Neuronal stem cell (in vitro differentiated cells): ENCODE measurements at regions not wholly inside any gene's neighbourhood (a gene's known extent, or its start where the extent isn't known, plus 50 kb on each side); places are given as distances from the start of the nearest gene placed in this dataset.
"Not testable (repeated sequence)": the region's sequence is repeated elsewhere in the genome, so short reads cannot be mapped to it uniquely, and the experiment has no call there.

ENCODE experiments used
- DNase-seq: peaks from one replicate; pipeline ENCODE4 v3.0.0-alpha.2; 2013; ENCODE audit warnings: low spot score
- H2AFZ ChIP-seq: one replicate; pipeline ENCODE4 v1.6.1; 2013; ENCODE audit warnings: mild to moderate bottlenecking, low read length, inconsistent platforms
- H2AK5ac ChIP-seq: 2 replicates; pipeline ENCODE4 v1.6.1; 2013; ENCODE audit warnings: low read depth, mild to moderate bottlenecking, inconsistent platforms, low read length, moderate library complexity, mixed read lengths
- H2BK120ac ChIP-seq: 2 replicates; pipeline ENCODE4 v1.6.1; 2013; ENCODE audit warnings: low read depth, mild to moderate bottlenecking, inconsistent platforms, low read length, moderate library complexity, mixed read lengths
- H2BK12ac ChIP-seq: one replicate; pipeline ENCODE4 v1.6.1; 2013; ENCODE audit warnings: low read length, inconsistent platforms
- H2BK15ac ChIP-seq: 2 replicates; pipeline ENCODE4 v1.6.1; 2013; ENCODE audit warnings: mild to moderate bottlenecking, low read length, inconsistent platforms, mixed read lengths
- H2BK5ac ChIP-seq: one replicate; pipeline ENCODE4 v1.6.1; 2013; ENCODE audit warnings: inconsistent platforms, mild to moderate bottlenecking, low read length, moderate library complexity
- H3K14ac ChIP-seq: one replicate; pipeline ENCODE4 v1.6.1; 2013; ENCODE audit warnings: low read length, inconsistent platforms
- H3K18ac ChIP-seq: 2 replicates; pipeline ENCODE4 v1.6.1; 2013; ENCODE audit warnings: low read length, inconsistent platforms
- H3K23ac ChIP-seq: 2 replicates; pipeline ENCODE4 v1.6.1; 2013; ENCODE audit warnings: low read depth, mild to moderate bottlenecking, mixed read lengths, low read length, inconsistent platforms; ENCODE audit not compliant: poor library complexity
- H3K27ac ChIP-seq: replicated peaks from 3 replicates; pipeline ENCODE4 v1.5.1; 2013; ENCODE audit warnings: low read length, inconsistent platforms
- H3K27me3 ChIP-seq, 3 experiments: 2 replicates each; pipeline ENCODE4 v1.6.1; 2013; ENCODE audit warnings: low read length in 3 of 3, mild to moderate bottlenecking in 2 of 3, inconsistent platforms in 1 of 3, low read depth in 1 of 3, mixed read lengths in 1 of 3, moderate library complexity in 1 of 3; ENCODE audit not compliant: control insufficient read depth in 3 of 3, insufficient read depth in 3 of 3
- H3K36me3 ChIP-seq, 2 donors: replicated peaks in 1 of 2; 2 replicates each; pipeline ENCODE4 v1.6.1; 2013; ENCODE audit warnings: low read length in 2 of 2; ENCODE audit not compliant: control insufficient read depth in 2 of 2, insufficient read depth in 2 of 2
- H3K4ac ChIP-seq: 2 replicates; pipeline ENCODE4 v1.6.1; 2013; ENCODE audit warnings: inconsistent platforms, mild to moderate bottlenecking, low read length, moderate library complexity
- H3K4me1 ChIP-seq, 2 donors: 1 replicate in 1 of 2; 2 replicates in 1 of 2; pipeline ENCODE4 v1.6.1; 2013; ENCODE audit warnings: low read length in 2 of 2, low read depth in 1 of 2; ENCODE audit not compliant: control insufficient read depth in 2 of 2, insufficient read depth in 1 of 2
- H3K4me2 ChIP-seq: one replicate; pipeline ENCODE4 v1.6.1; 2013; ENCODE audit warnings: mild to moderate bottlenecking, low read length, inconsistent platforms; ENCODE audit not compliant: insufficient read depth, poor library complexity, severe bottlenecking
- H3K4me3 ChIP-seq, 2 donors: 2 replicates each; pipeline ENCODE4 v1.5.1; 2013; ENCODE audit warnings: low read length in 2 of 2, mild to moderate bottlenecking in 2 of 2, inconsistent platforms in 1 of 2, moderate library complexity in 1 of 2
- H3K79me1 ChIP-seq: one replicate; pipeline ENCODE4 v1.6.1; 2013; ENCODE audit warnings: low read depth, mild to moderate bottlenecking, inconsistent platforms, low read length, moderate library complexity
- H3K9ac ChIP-seq: one replicate; pipeline ENCODE4 v1.6.1; 2013; ENCODE audit warnings: mild to moderate bottlenecking, low read depth, low read length, inconsistent platforms; ENCODE audit not compliant: poor library complexity
- H3K9me3 ChIP-seq, 2 donors: replicated peaks in 1 of 2; 2 replicates each; pipeline versions ENCODE3 to v1.6.1; 2013; ENCODE audit warnings: low read length in 2 of 2, mild to moderate bottlenecking in 2 of 2, inconsistent platforms in 1 of 2, low read depth in 1 of 2, mixed read lengths in 1 of 2, moderate library complexity in 1 of 2; ENCODE audit not compliant: control insufficient read depth in 2 of 2, insufficient read depth in 1 of 2
- H4K8ac ChIP-seq: one replicate; pipeline ENCODE4 v1.6.1; 2013; ENCODE audit warnings: low read depth, mild to moderate bottlenecking, inconsistent platforms, low read length, moderate library complexity
- H4K91ac ChIP-seq: one replicate; pipeline ENCODE4 v1.6.1; 2013; ENCODE audit warnings: low read length, low read depth, mild to moderate bottlenecking, inconsistent platforms; ENCODE audit not compliant: poor library complexity
- WGBS, 2 donors: extraction: QIAGEN DNeasy Blood & Tissue Kit; methylation state at CpG; one replicate each; pipeline ENCODE4 v1.1.7; 2013; ENCODE audit warnings: missing lambda C conversion rate in 2 of 2, mixed read lengths in 1 of 2; ENCODE audit not compliant: insufficient read length in 2 of 2, insufficient replicate concordance in 1 of 2; ENCODE audit errors: extremely low coverage in 2 of 2; 5-methylcytosine and 5-hydroxymethylcytosine counted together

GRCh38 chr3:83224101-83224868 lies 1462.8 kb upstream of the GBE1 start:
- H3K4me2 ChIP-seq, result no peak overlapping the region
- no peaks in the 10 kb centered on the region for H3K9me3 ChIP-seq
- no peak overlapping the region for H2BK5ac ChIP-seq
- no peaks in the 10 kb centered on the region for H3K36me3 ChIP-seq
- no peak overlapping the region for H3K14ac ChIP-seq
- H3K9ac ChIP-seq, result no peak overlapping the region
- H3K23ac ChIP-seq, result no peak overlapping the region
- H3K4me1 ChIP-seq, result no peaks in the 10 kb centered on the region
- H2AFZ ChIP-seq, result no peak overlapping the region
- H2BK12ac ChIP-seq, result no peak overlapping the region
- no peaks in the 10 kb centered on the region for H3K27me3 ChIP-seq
- no peak overlapping the region for H4K91ac ChIP-seq
- H2BK15ac ChIP-seq, result no peak overlapping the region
- no peak overlapping the region for H3K18ac ChIP-seq
- no peaks in the 10 kb centered on the region for H3K79me1 ChIP-seq
- no CpG with 5 or more reads among the region's 5 CpGs for WGBS, 2 donors
- no peak overlapping the region for H3K27ac ChIP-seq
- no peak overlapping the region for H2BK120ac ChIP-seq
- no peak overlapping the region for H3K4me3 ChIP-seq
- H3K4ac ChIP-seq, result no peak overlapping the region
- H4K8ac ChIP-seq, result no peak overlapping the region
- H2AK5ac ChIP-seq, result no peak overlapping the region
- DNase-seq, result no peak

DNA sequence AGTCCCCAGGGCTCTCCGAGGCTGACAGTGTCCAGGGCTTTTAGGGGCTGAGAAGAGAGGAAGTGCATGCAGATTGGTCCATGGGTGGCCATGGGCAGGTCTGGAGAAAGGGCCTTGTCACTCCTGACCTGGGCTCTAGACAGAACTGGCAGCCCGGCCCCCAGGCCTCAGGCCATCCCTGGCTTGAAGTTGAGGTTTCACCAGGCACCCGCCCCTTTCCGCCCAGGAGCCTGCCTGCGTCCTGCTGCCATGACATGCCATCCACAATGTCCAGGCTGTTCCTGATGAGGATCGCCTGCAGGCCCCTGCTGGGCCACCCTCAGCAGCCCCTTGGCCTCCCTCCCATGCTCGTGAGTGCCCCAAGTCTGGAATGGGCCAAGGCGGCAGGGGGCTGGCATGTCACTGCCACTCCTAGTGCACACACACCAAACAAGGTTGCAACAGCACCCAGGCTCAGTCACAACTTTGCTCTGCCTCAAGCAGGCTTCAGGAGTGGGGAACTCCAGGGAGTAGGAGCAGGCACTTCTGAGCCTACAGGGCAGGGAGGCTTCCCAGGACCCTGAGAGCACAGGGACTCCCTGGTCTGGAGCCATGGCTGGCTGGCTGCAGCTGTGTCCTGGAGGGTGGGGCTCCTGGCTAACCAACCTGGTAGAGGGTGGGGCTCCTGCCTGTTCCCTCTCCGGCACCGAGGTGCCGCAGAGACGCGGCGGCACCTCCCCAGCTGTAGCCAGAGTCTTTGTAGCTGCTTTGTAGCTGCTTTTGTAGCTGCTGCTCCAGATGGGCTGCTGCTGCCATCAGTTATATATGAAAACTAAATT lies 1457.1 kb upstream of the GBE1 start:
- Histone ChIP-seq H4K8ac (no peak overlapping the region), H3K4me1 (no peaks in the 10 kb centered on the region), H3K14ac (no peak overlapping the region), H3K9ac (no peak overlapping the region), H3K23ac (peak overlapping the region; percentile 73), H2BK15ac (no peak overlapping the region), H2BK12ac (no peak overlapping the region), H2BK5ac (no peak overlapping the region), H2AK5ac (no peak overlapping the region), H3K18ac (peak overlapping the region; percentile 22), H3K9me3 (no peaks in the 10 kb centered on the region), H4K91ac (no peak overlapping the region), H2AFZ (no peak overlapping the region), H3K27me3 (no peaks in the 10 kb centered on the region), H3K36me3 (no peaks in the 10 kb centered on the region), H3K4ac (no peak overlapping the region), H3K27ac (no peak overlapping the region), H3K4me2 (no peak overlapping the region), H3K79me1 (peaks cover 3% of the 10 kb centered on the region), H3K4me3 (peak overlapping the region in 1 of 2 donors; percentile 62), H2BK120ac (peak overlapping the region; percentile 63)
- WGBS, 2 donors, result no CpG with 5 or more reads among the region's 14 CpGs
- no peak for DNase-seq

GRCh38 chr3:83217595-83218118 lies 1456.2 kb upstream of the GBE1 start:
- not testable (repeated sequence) for H4K8ac ChIP-seq, H3K9me3 ChIP-seq, H3K4me2 ChIP-seq, H2BK15ac ChIP-seq, H3K4me1 ChIP-seq, DNase-seq, H2AFZ ChIP-seq, H2BK12ac ChIP-seq, H2BK120ac ChIP-seq, H3K4me3 ChIP-seq, H4K91ac ChIP-seq, H3K18ac ChIP-seq, H3K27me3 ChIP-seq, H3K14ac ChIP-seq, H3K4ac ChIP-seq, H3K36me3 ChIP-seq, H3K23ac ChIP-seq, H2BK5ac ChIP-seq, H3K27ac ChIP-seq, H2AK5ac ChIP-seq, H3K9ac ChIP-seq, H3K79me1 ChIP-seq
- no CpG with 5 or more reads among the region's 41 CpGs for WGBS, 2 donors
